AG09309 (cell line): ENCODE measurements at regions not wholly inside any gene's neighbourhood (a gene's known extent, or its start where the extent isn't known, plus 50 kb on each side); places are given as distances from the start of the nearest gene placed in this dataset.
"Not testable (repeated sequence)": the region's sequence is repeated elsewhere in the genome, so short reads cannot be mapped to it uniquely, and the experiment has no call there.

Experiments used
- DNase-seq: peaks from one replicate; pipeline ENCODE4 v3.0.0-alpha.2; 2010; ENCODE audit warnings: low read depth
- H3K4me3 ChIP-seq: 2 replicates; pipeline ENCODE4 v1.5.1; 2011; ENCODE audit warnings: mild to moderate bottlenecking, low read depth, low read length, moderate library complexity; ENCODE audit not compliant: control insufficient read depth
- TF ChIP-seq, protein P1 (sequence below): IDR thresholded peaks from 2 replicates; pipeline ENCODE4 v1.5.1; 2011; ENCODE audit warnings: mild to moderate bottlenecking, low read depth, low read length, inconsistent platforms; ENCODE audit not compliant: insufficient read depth, control insufficient read depth; ENCODE audit errors: missing control alignments

- TF ChIP-seq, protein P1, sequence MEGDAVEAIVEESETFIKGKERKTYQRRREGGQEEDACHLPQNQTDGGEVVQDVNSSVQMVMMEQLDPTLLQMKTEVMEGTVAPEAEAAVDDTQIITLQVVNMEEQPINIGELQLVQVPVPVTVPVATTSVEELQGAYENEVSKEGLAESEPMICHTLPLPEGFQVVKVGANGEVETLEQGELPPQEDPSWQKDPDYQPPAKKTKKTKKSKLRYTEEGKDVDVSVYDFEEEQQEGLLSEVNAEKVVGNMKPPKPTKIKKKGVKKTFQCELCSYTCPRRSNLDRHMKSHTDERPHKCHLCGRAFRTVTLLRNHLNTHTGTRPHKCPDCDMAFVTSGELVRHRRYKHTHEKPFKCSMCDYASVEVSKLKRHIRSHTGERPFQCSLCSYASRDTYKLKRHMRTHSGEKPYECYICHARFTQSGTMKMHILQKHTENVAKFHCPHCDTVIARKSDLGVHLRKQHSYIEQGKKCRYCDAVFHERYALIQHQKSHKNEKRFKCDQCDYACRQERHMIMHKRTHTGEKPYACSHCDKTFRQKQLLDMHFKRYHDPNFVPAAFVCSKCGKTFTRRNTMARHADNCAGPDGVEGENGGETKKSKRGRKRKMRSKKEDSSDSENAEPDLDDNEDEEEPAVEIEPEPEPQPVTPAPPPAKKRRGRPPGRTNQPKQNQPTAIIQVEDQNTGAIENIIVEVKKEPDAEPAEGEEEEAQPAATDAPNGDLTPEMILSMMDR = no peak
- peak; percentile 32 for DNase-seq
These were observed 969.9 kb upstream of the CITED2 start for GRCh38 chr6:140344142-140344913.

GRCh38 chr6:140343128-140343527 is 968.7 kb upstream of the CITED2 start:
- no peak overlapping the region for H3K4me3 ChIP-seq
- TF ChIP-seq, protein P1 = no peak
- no peak for DNase-seq

More at GRCh38 chr6:140344142-140344913, 969.9 kb upstream of the CITED2 start:
- H3K4me3 ChIP-seq = no peak overlapping the region

GRCh38 chr6:140341272-140341671 is 966.8 kb upstream of the CITED2 start:
- H3K4me3 ChIP-seq = no peak overlapping the region
- DNase-seq = no peak
- TF ChIP-seq, protein P1 = no peak

DNA sequence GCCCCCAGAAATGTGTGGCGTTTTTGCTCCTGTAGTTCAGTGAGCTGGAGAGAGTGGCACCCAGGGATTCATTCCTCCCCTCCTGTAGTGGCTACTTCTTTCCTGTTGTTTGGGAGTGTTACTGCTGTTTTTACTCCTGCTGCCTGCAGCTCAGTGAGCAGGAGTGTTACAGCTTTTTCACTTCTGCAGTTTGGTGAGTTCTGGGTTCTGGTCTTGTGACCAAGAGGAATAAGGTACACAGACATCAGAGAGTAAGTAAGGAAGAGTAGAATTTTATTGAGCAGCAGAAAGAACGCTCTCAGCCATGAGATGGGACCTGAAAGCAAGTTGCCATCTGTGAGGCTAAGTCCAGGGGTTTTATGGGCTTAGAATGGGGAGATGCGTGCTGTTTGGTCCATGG is 966.3 kb upstream of the CITED2 start:
- H3K4me3 ChIP-seq = no peak overlapping the region
- TF ChIP-seq, protein P1 = no peak
- DNase-seq = no peak

DNA sequence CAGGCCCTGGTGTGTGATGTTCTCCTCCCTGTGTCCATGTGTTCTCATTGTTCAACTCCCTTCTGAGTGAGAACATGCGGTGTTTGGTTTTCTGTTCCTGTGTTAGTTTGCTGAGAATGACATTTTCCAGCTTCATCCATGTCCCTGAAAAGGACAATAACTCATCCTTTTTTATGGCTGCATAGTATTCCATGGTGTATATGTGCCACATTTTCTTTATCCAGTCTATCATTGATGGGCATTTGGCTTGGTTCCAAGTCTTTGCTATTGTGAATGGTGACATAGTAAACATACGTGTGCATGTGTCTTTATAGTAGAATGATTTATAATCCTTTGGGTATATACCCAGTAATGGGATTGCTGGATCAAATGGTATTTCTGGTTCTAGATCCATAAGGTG is 964.6 kb upstream of the CITED2 start:
- not testable (repeated sequence) for DNase-seq, H3K4me3 ChIP-seq

DNA sequence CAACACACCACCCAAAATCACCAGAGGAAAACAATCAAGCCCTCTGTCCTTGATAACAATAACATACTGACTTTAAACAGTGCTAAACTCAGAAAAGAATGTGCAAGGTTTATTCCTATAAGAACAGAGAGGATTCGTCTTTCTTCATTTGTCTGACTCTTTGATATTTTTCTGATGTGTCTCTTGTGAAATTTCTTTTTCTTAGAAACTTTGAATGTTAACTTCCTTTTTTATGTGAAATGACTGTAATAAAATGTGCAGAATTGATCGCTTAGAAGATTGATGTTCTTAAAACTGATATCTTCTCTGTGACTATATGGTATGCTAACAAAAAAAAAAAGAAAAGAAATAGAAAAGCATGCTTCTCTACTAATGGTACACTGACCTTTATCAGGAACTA is 947.4 kb upstream of the CITED2 start:
- H3K4me3 ChIP-seq = no peak overlapping the region
- DNase-seq = no peak
- TF ChIP-seq, protein P1 = no peak
